Gastroesophageal sphincter (tissue), 4 donors: ENCODE measurements at regions not wholly inside any gene's neighbourhood (a gene's known extent, or its start where the extent isn't known, plus 50 kb on each side); places are given as distances from the start of the nearest gene placed in this dataset.
A peak's percentile ranks its signal among the peaks of the same experiment; 100 is the strongest.

Source experiments
- ATAC-seq: fragments of 150-250 bp; one replicate; pipeline ENCODE4 v1.9.1; 2016; ENCODE audit warnings: mild to moderate bottlenecking, moderate library complexity
- H3K27ac ChIP-seq, 4 donors: fragments of 200-600 bp; sonication (generic) in 3 of 4; 1 replicate in 3 of 4; 2 replicates in 1 of 4; pipeline ENCODE4 v1.5.1; 2016 to 2019
- H3K27me3 ChIP-seq: fragments of 200-600 bp; sonication (generic); one replicate; pipeline ENCODE4 v1.5.1; 2019
- H3K36me3 ChIP-seq, 2 donors: fragments of 200-600 bp; sonication (generic); one replicate each; pipeline ENCODE4 v1.5.1; 2019; ENCODE audit warnings: control low read depth in 1 of 2
- H3K4me1 ChIP-seq, 3 donors: fragments of 200-600 bp; sonication (generic); 1 replicate in 2 of 3; 2 replicates in 1 of 3; pipeline ENCODE4 v1.5.1; 2016 to 2019; ENCODE audit warnings: control low read depth in 2 of 3
- H3K4me3 ChIP-seq, 2 donors: fragments of 200-600 bp; sonication (generic); one replicate each; pipeline ENCODE4 v1.5.1; 2019; ENCODE audit warnings: mild to moderate bottlenecking in 1 of 2, moderate library complexity in 1 of 2
- H3K9me3 ChIP-seq, 3 donors: fragments of 200-600 bp; sonication (generic); one replicate each; pipeline ENCODE4 v1.5.1; 2017 to 2019; ENCODE audit warnings: control low read depth in 2 of 3
- CTCF ChIP-seq, 4 experiments: fragments of 200-600 bp in 2 of 4; fragments of 450-650 bp in 2 of 4; sonication (generic) in 1 of 4; IDR thresholded peaks; one replicate each; pipeline ENCODE4 v1.5.1; 2017 to 2019; ENCODE audit warnings: antibody characterized with exemption in 4 of 4, mild to moderate bottlenecking in 2 of 4, moderate library complexity in 2 of 4
- EP300 ChIP-seq: sonication (generic); formaldehyde crosslinking; IDR thresholded peaks from one replicate; pipeline ENCODE4 v1.6.1; 2017; ENCODE audit warnings: antibody characterized with exemption, mild to moderate bottlenecking
- POLR2A ChIP-seq, 2 donors: fragments of 450-650 bp; IDR thresholded peaks; one replicate each; pipeline ENCODE4 v1.6.1; 2017; ENCODE audit warnings: antibody characterized with exemption in 2 of 2, mild to moderate bottlenecking in 2 of 2, moderate library complexity in 1 of 2
- POLR2AphosphoS5 ChIP-seq: sonication (generic); formaldehyde crosslinking; IDR thresholded peaks from one replicate; pipeline ENCODE4 v1.6.1; 2017; ENCODE audit warnings: antibody characterized with exemption
- WGBS, 2 donors: methylation state at CpG; one replicate each; pipeline ENCODE4 v1.1.5; 2018; ENCODE audit warnings: low coverage in 1 of 2; 5-methylcytosine and 5-hydroxymethylcytosine counted together

GRCh38 chr4:62676962-62677361, 1476.8 kb downstream of the ADGRL3 start:
- TF ChIP-seq CTCF (IDR thresholded peaks at IDR 0.05), result no peak
- TF ChIP-seq POLR2A (IDR thresholded peaks at IDR 0.05), result no peak
- TF ChIP-seq POLR2AphosphoS5, result no peak
- TF ChIP-seq EP300, result no peak
- 65 to 88% methylated on average over 2 of the region's 2 CpGs for WGBS, 2 donors
- no peak for ATAC-seq

GRCh38 chr4:62670514-62670913, 1470.4 kb downstream of the ADGRL3 start:
- ATAC-seq, result no peak
- H3K4me1 ChIP-seq, result no peaks in the 10 kb centered on the region
- whole genome bisulfite sequencing, 2 donors, result 20 to 50% methylated on average over 2 of the region's 2 CpGs
- H3K27ac ChIP-seq, result no peak overlapping the region
- no peak overlapping the region for H3K4me3 ChIP-seq
- H3K36me3 ChIP-seq, result no peaks in the 10 kb centered on the region
- TF ChIP-seq POLR2A (IDR thresholded peaks at IDR 0.05) (no peak), CTCF (IDR thresholded peaks at IDR 0.05) (no peak), EP300 (no peak), POLR2AphosphoS5 (no peak)
- H3K27me3 ChIP-seq, result no peaks in the 10 kb centered on the region
- H3K9me3 ChIP-seq, result no peaks in the 10 kb centered on the region

More at GRCh38 chr4:62676962-62677361, 1476.8 kb downstream of the ADGRL3 start:
- Histone ChIP-seq H3K27me3 (no peaks in the 10 kb centered on the region), H3K36me3 (no peaks in the 10 kb centered on the region), H3K4me1 (no peaks in the 10 kb centered on the region), H3K27ac (no peak overlapping the region), H3K9me3 (peaks cover 0 to 7% (median 0%) of the 10 kb centered on the region in 3 donors), H3K4me3 (no peak overlapping the region)

GRCh38 chr4:62661821-62662220, 1461.7 kb downstream of the ADGRL3 start:
- H3K4me3 ChIP-seq, result no peak overlapping the region
- no peaks in the 10 kb centered on the region for H3K36me3 ChIP-seq
- no peak overlapping the region for H3K27ac ChIP-seq
- H3K27me3 ChIP-seq, result no peaks in the 10 kb centered on the region
- H3K9me3 ChIP-seq, result no peaks in the 10 kb centered on the region
- no peaks in the 10 kb centered on the region for H3K4me1 ChIP-seq
- 74 to 83% methylated on average over 4 of the region's 4 CpGs for WGBS, 2 donors
- TF ChIP-seq POLR2AphosphoS5 (no peak), EP300 (no peak), POLR2A (IDR thresholded peaks at IDR 0.05) (no peak), CTCF (IDR thresholded peaks at IDR 0.05) (no peak)
- no peak for ATAC-seq

DNA sequence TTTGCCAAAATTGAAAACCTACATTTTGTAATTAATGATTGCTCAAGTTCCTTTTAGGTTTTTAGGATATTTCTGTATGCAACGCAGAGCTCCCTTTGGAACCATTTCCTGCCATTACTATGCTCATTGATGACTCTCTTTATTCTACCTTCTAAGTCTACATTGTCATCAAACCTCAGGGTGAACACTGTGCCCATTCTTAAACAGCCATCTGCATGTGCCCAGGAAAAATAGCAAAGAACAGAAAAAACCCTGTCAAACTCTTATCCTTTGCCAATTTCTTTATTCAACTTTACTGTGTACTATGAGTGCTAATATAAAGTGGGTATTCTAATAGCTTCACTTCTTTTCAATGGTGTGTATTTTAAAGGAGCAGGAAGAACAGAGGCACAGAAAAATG, 1455.9 kb downstream of the ADGRL3 start:
- Histone ChIP-seq H3K4me1 (no peaks in the 10 kb centered on the region), H3K27me3 (no peaks in the 10 kb centered on the region), H3K4me3 (no peak overlapping the region), H3K9me3 (no peaks in the 10 kb centered on the region), H3K36me3 (no peaks in the 10 kb centered on the region), H3K27ac (no peak overlapping the region)
- TF ChIP-seq EP300, result no peak
- no peak for TF ChIP-seq POLR2AphosphoS5
- no peak for TF ChIP-seq CTCF (IDR thresholded peaks at IDR 0.05)
- no peak for TF ChIP-seq POLR2A (IDR thresholded peaks at IDR 0.05)
- 43 to 55% methylated on average over 1 of the region's 1 CpG for WGBS, 2 donors
- ATAC-seq, result no peak

- Histone ChIP-seq H3K4me1 (no peaks in the 10 kb centered on the region), H3K36me3 (no peaks in the 10 kb centered on the region), H3K4me3 (no peak overlapping the region), H3K27ac (no peak overlapping the region), H3K9me3 (no peaks in the 10 kb centered on the region), H3K27me3 (no peaks in the 10 kb centered on the region)
- TF ChIP-seq EP300 (no peak), CTCF (IDR thresholded peaks at IDR 0.05) (peak in 1 of 4 experiments; percentile 6)
- WGBS, 2 donors, result 19 to 36% methylated on average over 3 of the region's 3 CpGs
- no peak for ATAC-seq
Measured at GRCh38 chr4:62644372-62644771, 1444.2 kb downstream of the ADGRL3 start.
